GM18873 (cell line): ENCODE measurements at regions not wholly inside any gene's neighbourhood (a gene's known extent, or its start where the extent isn't known, plus 50 kb on each side); places are given as distances from the start of the nearest gene placed in this dataset.
"Not testable (repeated sequence)": the region's sequence is repeated elsewhere in the genome, so short reads cannot be mapped to it uniquely, and the experiment has no call there.

Experiments used
- ATAC-seq: cut with Tn5 transposase; IDR thresholded peaks from one replicate; pipeline ENCODE4 v1.9.1; 2021; ENCODE audit warnings: mild to moderate bottlenecking, moderate library complexity, moderate number of reproducible peaks; ENCODE audit not compliant: unreplicated experiment, low FRiP score

DNA sequence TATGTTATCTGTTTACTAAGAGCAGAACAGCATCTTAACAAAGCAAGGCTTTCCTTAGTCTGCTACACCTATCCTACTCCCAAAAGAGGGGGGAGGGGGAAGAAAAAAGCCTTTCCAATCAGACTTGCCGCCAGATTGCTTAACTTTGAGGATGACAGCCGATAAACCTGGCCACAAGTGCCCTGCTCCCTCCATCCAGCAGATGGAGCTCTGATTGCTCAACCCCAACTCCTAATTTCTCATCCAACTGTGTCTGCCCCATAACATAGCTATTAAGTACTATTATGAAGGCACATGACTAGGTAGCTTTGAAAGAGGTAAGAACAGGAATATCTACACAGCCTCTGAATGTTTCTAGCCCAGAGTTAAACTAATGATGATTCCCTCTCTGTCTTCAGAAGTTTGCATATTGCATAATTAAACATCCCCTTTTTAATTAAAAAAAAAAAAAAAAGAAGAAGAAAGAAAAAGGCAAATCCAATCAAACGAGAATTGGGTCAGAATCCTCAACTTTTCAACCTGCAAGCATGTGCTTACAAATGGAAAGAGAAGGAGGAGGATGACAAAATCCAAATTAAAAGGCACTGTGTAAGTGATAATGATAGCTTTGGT, 247.4 kb downstream of the GALC start:
- peak; percentile 52 for ATAC-seq

GRCh38 chr14:87734577-87735360, 258.2 kb downstream of the GALC start:
- not testable (repeated sequence) for ATAC-seq

GRCh38 chr14:87733115-87733514, 259.9 kb downstream of the GALC start:
- not testable (repeated sequence) for ATAC-seq

DNA sequence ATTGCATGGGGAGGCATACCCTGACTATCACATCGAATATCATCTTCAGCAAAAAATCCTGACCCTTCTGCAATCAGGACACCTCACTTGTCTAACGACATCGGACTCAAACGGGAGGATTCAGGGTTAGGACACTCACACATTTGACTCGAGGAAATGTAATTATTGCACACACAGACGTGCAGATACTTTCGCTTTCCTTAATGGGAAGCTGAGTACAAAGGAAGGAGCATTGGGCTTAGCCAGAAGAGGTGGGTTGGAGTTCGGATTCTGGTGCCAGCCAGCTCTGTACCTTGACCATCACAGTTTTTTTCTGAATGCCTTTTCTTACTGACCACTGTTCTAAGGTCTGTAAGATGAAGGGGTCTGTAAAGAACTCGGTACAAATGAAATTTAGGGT, 260.4 kb downstream of the GALC start:
- ATAC-seq: no peak

- no peak for ATAC-seq
These were observed 267.7 kb downstream of the GALC start for GRCh38 chr14:87725318-87725717.

- no peak for ATAC-seq
These were observed 280.4 kb downstream of the GALC start for GRCh38 chr14:87712396-87713090.

DNA sequence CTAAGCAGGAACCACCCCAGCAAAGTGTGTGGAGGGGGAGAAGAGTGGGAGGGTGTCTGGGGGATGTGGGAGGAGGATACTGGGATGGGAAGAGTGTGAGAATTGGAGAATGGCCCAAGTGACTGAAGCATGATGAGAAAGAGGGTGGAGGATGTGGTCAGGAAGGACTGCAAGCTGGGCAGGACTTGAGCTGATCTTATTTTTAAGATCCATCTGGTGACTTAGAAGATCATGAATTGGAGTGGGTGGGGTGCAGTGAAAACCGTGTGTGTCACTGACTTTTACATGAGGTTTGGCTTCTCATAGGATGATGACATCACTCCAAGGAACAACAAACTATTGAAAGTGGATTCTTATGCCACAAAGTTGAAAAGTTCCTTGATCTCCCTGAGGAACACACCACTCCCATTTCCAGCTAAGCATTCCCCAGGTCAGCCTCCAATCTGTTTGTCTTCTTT, 287.5 kb downstream of the GALC start:
- ATAC-seq: no peak

- no peak for ATAC-seq
These were observed 294.5 kb downstream of the GALC start for GRCh38 chr14:87698481-87698880.

DNA sequence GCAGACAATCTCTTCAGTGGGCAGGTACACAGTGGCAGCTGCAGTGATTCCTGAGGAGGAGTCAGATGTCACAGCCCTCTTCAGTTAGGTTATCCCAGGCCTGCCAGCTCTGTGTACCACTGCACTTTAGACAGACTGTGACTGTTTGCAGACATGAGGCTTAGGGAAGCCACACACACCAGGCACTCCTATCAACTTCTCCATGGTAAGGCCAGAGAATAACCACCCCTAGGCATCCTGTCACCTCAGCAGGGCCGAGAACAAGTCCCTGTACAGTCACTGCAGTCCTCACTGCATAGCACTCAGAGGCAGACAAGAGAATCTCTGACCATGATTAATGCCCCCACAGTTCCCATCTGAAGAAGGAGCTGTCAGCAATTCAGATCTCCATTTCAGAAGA, 296.5 kb downstream of the GALC start:
- no peak for ATAC-seq

DNA sequence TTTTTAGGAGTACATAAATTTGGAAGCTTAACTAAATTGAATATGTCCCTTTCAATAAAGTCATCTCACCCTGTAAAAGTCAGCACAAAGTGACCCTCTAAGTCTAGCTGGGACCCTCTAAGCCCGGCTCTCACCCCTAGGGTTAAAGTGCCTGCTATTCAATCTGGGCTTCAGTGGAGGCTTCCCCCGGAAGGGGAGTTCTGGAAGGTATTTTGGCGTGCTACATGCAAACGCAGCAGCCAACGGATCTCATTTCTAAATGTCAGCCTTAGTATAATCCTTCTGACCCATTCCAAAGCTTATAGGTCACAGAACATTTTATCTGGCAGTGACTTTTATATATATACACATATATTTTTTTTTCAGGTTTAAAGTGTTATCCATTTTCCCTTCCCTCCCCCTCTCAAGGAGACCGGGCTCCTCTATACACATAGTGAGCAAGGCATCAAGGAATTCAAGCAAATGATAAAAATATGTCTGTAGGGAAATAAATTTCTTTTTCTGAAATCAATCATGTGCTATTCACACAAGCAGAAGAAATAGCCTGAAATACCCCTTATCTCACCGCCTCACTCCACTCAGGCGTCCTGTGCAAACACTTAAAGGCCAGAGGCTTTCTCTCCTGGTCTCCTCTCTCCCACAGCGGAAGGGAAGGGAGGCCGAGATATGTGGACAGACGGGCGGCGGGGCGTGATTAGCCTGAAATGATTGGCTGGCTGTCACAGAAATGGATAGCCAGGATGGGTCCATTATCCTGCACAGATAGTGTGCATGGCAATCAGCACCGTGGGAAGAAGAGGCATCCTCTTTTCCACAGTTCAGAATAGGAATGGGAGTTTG, 301.7 kb downstream of the GALC start:
- ATAC-seq: no peak

- ATAC-seq: no peak
These were observed 302.8 kb downstream of the GALC start for GRCh38 chr14:87690076-87690613.

- no peak for ATAC-seq
These were observed 304.5 kb downstream of the GALC start for GRCh38 chr14:87688524-87688923.

GRCh38 chr14:87687420-87687819, 305.6 kb downstream of the GALC start:
- ATAC-seq: no peak

DNA sequence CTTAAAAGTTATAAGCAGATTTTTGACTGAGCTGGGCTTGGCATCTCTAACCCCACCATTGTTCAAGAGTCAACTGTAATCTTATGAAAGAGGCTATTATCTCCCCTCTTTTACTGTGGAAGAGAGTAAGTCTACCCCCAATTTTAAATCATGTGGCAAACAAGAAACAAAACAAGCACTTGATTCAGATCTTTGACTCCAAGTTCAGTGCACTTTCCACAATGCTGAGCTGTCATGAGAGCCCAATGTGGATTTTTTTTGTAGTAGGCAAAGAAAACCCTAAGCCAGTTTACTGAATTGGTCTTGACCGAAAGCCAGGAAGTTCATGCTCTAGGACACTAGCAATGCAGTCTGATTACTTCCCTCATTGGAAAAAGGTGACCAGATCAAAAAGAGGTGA, 306.2 kb downstream of the GALC start:
- no peak for ATAC-seq

DNA sequence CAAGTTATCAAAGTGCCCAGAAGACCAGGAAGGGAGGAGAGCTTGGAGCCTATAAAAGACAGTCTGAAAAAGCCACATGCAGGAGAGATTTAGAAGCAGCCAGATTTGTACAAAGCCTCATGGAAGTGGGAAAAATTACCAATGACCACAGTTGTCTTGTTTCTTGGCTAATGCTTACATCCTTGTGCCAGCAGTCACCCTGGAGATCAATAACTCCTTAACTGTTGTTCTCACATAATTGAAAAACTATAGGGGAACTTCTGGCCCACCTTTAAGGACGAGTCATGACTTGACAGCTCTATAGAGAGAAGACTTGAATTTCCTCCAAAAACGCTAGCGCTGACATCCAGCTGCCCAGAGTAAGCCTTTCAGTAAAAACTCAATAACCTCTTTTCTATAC, 313.1 kb downstream of the GALC start:
- ATAC-seq: no peak

DNA sequence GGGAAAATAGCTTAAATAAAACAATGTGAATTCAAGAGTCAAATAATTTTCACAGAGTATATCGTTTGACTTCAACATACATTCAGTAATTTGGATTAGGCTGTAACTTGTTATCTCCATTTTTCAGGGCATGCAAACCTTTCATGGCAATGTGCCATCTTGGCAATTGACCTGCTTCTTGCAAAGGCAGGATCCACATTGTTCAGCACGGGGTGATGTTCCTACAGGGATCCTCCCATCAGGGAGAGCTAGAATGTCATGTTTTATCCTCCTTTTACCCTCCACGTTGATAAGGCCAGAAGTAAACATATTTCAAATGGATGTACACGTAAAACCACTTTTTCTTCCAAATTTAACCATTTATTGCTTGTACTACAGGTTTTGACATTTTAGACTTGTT, 314.4 kb downstream of the GALC start:
- no peak for ATAC-seq

GRCh38 chr14:87676814-87677437, 316.1 kb downstream of the GALC start:
- no peak for ATAC-seq

DNA sequence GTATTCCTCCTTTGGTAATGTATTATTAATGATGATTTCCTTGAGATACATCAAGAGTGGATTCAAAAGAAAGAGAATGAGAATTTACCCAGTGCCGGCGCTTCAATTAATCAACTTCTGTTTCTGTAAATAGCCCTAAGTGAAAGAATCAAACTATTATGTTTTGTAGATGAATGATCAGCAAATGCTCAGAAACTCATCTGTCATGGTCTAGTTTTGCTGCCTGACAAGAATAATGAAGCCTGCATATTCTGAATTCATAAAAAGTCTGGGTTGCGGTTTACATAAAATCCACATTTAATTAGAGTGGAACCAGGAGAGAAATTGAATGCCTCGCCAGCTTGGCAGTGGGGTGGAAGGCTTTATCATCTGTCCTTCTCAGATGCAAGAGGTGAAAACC, 325.3 kb downstream of the GALC start:
- ATAC-seq: no peak

DNA sequence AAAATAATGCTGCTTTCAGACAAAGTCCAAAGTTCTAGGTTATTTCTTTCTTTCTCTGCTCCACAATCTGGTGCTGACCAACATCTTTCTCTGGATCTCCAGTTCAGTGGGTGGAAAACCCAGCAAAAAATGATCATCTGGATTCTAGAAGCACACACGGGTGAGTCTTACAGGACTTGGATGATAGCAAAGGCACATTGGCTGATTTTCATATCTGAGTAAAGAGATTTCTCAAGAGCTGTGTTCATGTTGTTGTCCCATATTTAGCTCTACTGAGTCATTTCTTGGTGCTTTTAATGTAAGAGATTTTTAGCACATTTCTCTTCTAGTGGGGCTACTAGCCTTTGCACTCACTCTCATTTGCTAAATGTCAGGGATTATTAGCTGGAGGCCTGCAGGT, 336.7 kb downstream of the GALC start:
- no peak for ATAC-seq

DNA sequence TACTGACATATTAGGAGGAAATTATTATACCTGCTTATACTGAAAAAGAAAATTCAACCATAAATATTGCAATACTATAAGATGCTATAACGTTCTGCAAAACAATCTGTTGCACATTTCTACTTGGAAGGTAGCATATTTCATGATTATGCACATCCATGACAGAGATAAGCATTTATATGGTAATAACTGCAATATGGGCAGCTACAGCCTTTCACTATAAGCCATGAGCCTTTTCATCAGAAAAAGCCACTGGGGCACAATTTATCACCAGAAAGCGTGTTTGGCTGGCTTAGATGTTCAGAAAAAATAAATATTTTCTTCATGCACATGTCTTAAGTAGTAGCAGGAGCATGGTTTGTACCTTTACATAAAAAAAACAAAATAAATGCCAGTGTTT, 340.7 kb downstream of the GALC start:
- ATAC-seq: no peak
